ENCODE measurements at regions not wholly inside any gene's neighbourhood (a gene's known extent, or its start where the extent isn't known, plus 50 kb on each side); places are given as distances from the start of the nearest gene placed in this dataset.

GRCh38 chr11:29959488-29959887, 57.3 kb downstream of the KCNA4 start:
- Histone ChIP-seq H3K27me3 (ENCODE audit: insufficient read depth, insufficient read length) (no peaks in the 10 kb centered on the region), H3K4me3 (ENCODE audit: insufficient read length, low read depth) (no peak overlapping the region), H3K4me1 (ENCODE audit: insufficient read depth, insufficient read length) (no peaks in the 10 kb centered on the region), H3K9ac (ENCODE audit: insufficient read length, low read depth) (no peak overlapping the region), H3K9me3 (ENCODE audit: insufficient read depth, low read length) (no peaks in the 10 kb centered on the region), H3K36me3 (ENCODE audit: insufficient read depth, insufficient read length, low read length) (no peaks in the 10 kb centered on the region)
- no peak for TF ChIP-seq ZNF274 (IDR thresholded peaks at IDR 0.05; ENCODE audit: low read depth, low read length)
- TF ChIP-seq YY1 (IDR thresholded peaks at IDR 0.05; ENCODE audit: insufficient read depth, insufficient read length), result no peak
- no peak for TF ChIP-seq SUZ12 (IDR thresholded peaks at IDR 0.05; ENCODE audit: extremely low read depth, insufficient read depth, insufficient read length)
- no peak for DNase-seq (ENCODE audit: low read depth, low spot score)

- no peak overlapping the region for H3K4me3 ChIP-seq (ENCODE audit: insufficient read length, low read depth)
- H3K9ac ChIP-seq (ENCODE audit: insufficient read length, low read depth), result no peak overlapping the region
- no peaks in the 10 kb centered on the region for H3K36me3 ChIP-seq (ENCODE audit: insufficient read depth, insufficient read length, low read length)
- H3K4me1 ChIP-seq (ENCODE audit: insufficient read depth, insufficient read length), result no peaks in the 10 kb centered on the region
- H3K27me3 ChIP-seq (ENCODE audit: insufficient read depth, insufficient read length), result no peaks in the 10 kb centered on the region
- DNase-seq (ENCODE audit: low read depth, low spot score), result peak; percentile 36
- no peaks in the 10 kb centered on the region for H3K9me3 ChIP-seq (ENCODE audit: insufficient read depth, low read length)
- TF ChIP-seq SUZ12 (IDR thresholded peaks at IDR 0.05; ENCODE audit: extremely low read depth, insufficient read depth, insufficient read length) (no peak), ZNF274 (IDR thresholded peaks at IDR 0.05; ENCODE audit: low read depth, low read length) (no peak), YY1 (IDR thresholded peaks at IDR 0.05; ENCODE audit: insufficient read depth, insufficient read length) (no peak)
Measured at GRCh38 chr11:29957431-29957830, 59.4 kb downstream of the KCNA4 start.

GRCh38 chr11:29956076-29956556, 60.7 kb downstream of the KCNA4 start:
- no peaks in the 10 kb centered on the region for H3K27me3 ChIP-seq (ENCODE audit: insufficient read depth, insufficient read length)
- no peak for DNase-seq (ENCODE audit: low read depth, low spot score)
- no peaks in the 10 kb centered on the region for H3K9me3 ChIP-seq (ENCODE audit: insufficient read depth, low read length)
- no peaks in the 10 kb centered on the region for H3K36me3 ChIP-seq (ENCODE audit: insufficient read depth, insufficient read length, low read length)
- H3K4me1 ChIP-seq (ENCODE audit: insufficient read depth, insufficient read length), result no peaks in the 10 kb centered on the region
- H3K4me3 ChIP-seq (ENCODE audit: insufficient read length, low read depth), result no peak overlapping the region
- no peak overlapping the region for H3K9ac ChIP-seq (ENCODE audit: insufficient read length, low read depth)
- TF ChIP-seq ZNF274 (IDR thresholded peaks at IDR 0.05; ENCODE audit: low read depth, low read length) (no peak), SUZ12 (IDR thresholded peaks at IDR 0.05; ENCODE audit: extremely low read depth, insufficient read depth, insufficient read length) (no peak)

GRCh38 chr11:29943347-29943746, 73.5 kb downstream of the KCNA4 start:
- TF ChIP-seq ZNF274 (IDR thresholded peaks at IDR 0.05; ENCODE audit: low read depth, low read length) (no peak), YY1 (IDR thresholded peaks at IDR 0.05; ENCODE audit: insufficient read depth, insufficient read length) (no peak), SUZ12 (IDR thresholded peaks at IDR 0.05; ENCODE audit: extremely low read depth, insufficient read depth, insufficient read length) (no peak)
- Histone ChIP-seq H3K9ac (ENCODE audit: insufficient read length, low read depth) (no peak overlapping the region), H3K4me3 (ENCODE audit: insufficient read length, low read depth) (no peak overlapping the region), H3K9me3 (ENCODE audit: insufficient read depth, low read length) (peaks cover 11% of the 10 kb centered on the region), H3K27me3 (ENCODE audit: insufficient read depth, insufficient read length) (no peaks in the 10 kb centered on the region), H3K36me3 (ENCODE audit: insufficient read depth, insufficient read length, low read length) (no peaks in the 10 kb centered on the region), H3K4me1 (ENCODE audit: insufficient read depth, insufficient read length) (no peaks in the 10 kb centered on the region)
- DNase-seq (ENCODE audit: low read depth, low spot score), result no peak

GRCh38 chr11:29937526-29937925, 79.3 kb downstream of the KCNA4 start:
- no peak for DNase-seq (ENCODE audit: low read depth, low spot score)
- Histone ChIP-seq H3K9ac (ENCODE audit: insufficient read length, low read depth) (no peak overlapping the region), H3K27me3 (ENCODE audit: insufficient read depth, insufficient read length) (no peaks in the 10 kb centered on the region), H3K4me1 (ENCODE audit: insufficient read depth, insufficient read length) (no peaks in the 10 kb centered on the region), H3K4me3 (ENCODE audit: insufficient read length, low read depth) (no peak overlapping the region), H3K36me3 (ENCODE audit: insufficient read depth, insufficient read length, low read length) (no peaks in the 10 kb centered on the region), H3K9me3 (ENCODE audit: insufficient read depth, low read length) (peaks cover 23% of the 10 kb centered on the region; the same call in 1 of the 2 replicates)
- TF ChIP-seq YY1 (IDR thresholded peaks at IDR 0.05; ENCODE audit: insufficient read depth, insufficient read length) (no peak), SUZ12 (IDR thresholded peaks at IDR 0.05; ENCODE audit: extremely low read depth, insufficient read depth, insufficient read length) (no peak), ZNF274 (IDR thresholded peaks at IDR 0.05; ENCODE audit: low read depth, low read length) (no peak)

- no peak for DNase-seq (ENCODE audit: low read depth, low spot score)
- Histone ChIP-seq H3K9me3 (ENCODE audit: insufficient read depth, low read length) (peaks cover 27% of the 10 kb centered on the region; the same call in 1 of the 2 replicates), H3K27me3 (ENCODE audit: insufficient read depth, insufficient read length) (no peaks in the 10 kb centered on the region), H3K9ac (ENCODE audit: insufficient read length, low read depth) (no peak overlapping the region), H3K4me3 (ENCODE audit: insufficient read length, low read depth) (no peak overlapping the region), H3K36me3 (ENCODE audit: insufficient read depth, insufficient read length, low read length) (no peaks in the 10 kb centered on the region), H3K4me1 (ENCODE audit: insufficient read depth, insufficient read length) (no peaks in the 10 kb centered on the region)
- TF ChIP-seq ZNF274 (IDR thresholded peaks at IDR 0.05; ENCODE audit: low read depth, low read length) (no peak), SUZ12 (IDR thresholded peaks at IDR 0.05; ENCODE audit: extremely low read depth, insufficient read depth, insufficient read length) (no peak)
Measured at GRCh38 chr11:29934115-29934638, 82.7 kb downstream of the KCNA4 start.

- H3K27me3 ChIP-seq (ENCODE audit: insufficient read depth, insufficient read length), result no peaks in the 10 kb centered on the region
- TF ChIP-seq ZNF274 (IDR thresholded peaks at IDR 0.05; ENCODE audit: low read depth, low read length) (no peak), YY1 (IDR thresholded peaks at IDR 0.05; ENCODE audit: insufficient read depth, insufficient read length) (no peak), SUZ12 (IDR thresholded peaks at IDR 0.05; ENCODE audit: extremely low read depth, insufficient read depth, insufficient read length) (no peak)
- H3K9ac ChIP-seq (ENCODE audit: insufficient read length, low read depth), result no peak overlapping the region
- no peak overlapping the region for H3K4me3 ChIP-seq (ENCODE audit: insufficient read length, low read depth)
- H3K4me1 ChIP-seq (ENCODE audit: insufficient read depth, insufficient read length), result no peaks in the 10 kb centered on the region
- no peaks in the 10 kb centered on the region for H3K36me3 ChIP-seq (ENCODE audit: insufficient read depth, insufficient read length, low read length)
- H3K9me3 ChIP-seq (ENCODE audit: insufficient read depth, low read length), result no peaks in the 10 kb centered on the region
- no peak for DNase-seq (ENCODE audit: low read depth, low spot score)
Measured at GRCh38 chr11:29916040-29916439, 100.8 kb downstream of the KCNA4 start.

All from NT2/D1 (cell line).